Caco-2 (cell line): ENCODE measurements at regions not wholly inside any gene's neighbourhood (a gene's known extent, or its start where the extent isn't known, plus 50 kb on each side); places are given as distances from the start of the nearest gene placed in this dataset.

Experiments
- BruUV-seq: library from RNA; stranded (reverse); fragments of 400-500 nt; replicated peaks from 2 replicates; lab custom pipeline; 2021; lab: Mats Ljungman, UMichigan
- CTCF ChIA-PET: fragments of 300-600 bp; sonication (Branson Sonifier 250); formaldehyde crosslinking; loops from one replicate; lab custom pipeline; 2022; ENCODE audit warnings: antibody characterized with exemption; lab: Charles Lee
- POLR2A ChIA-PET: fragments of 300-600 bp; sonication (Branson Sonifier 250); formaldehyde crosslinking; loops from one replicate; lab custom pipeline; 2022; ENCODE audit warnings: antibody characterized with exemption; lab: Charles Lee
- DNase-seq, 2 experiments: peaks; one replicate each; pipeline versions ENCODE4 v3.0.0 to v3.0.0-alpha.2; 2020 to 2022
- H3K27me3 ChIP-seq: replicated peaks from 2 replicates; pipeline ENCODE4 v1.6.0; 2011; ENCODE audit warnings: low read length; ENCODE audit not compliant: control insufficient read depth, insufficient read depth
- H3K36me3 ChIP-seq: 2 replicates; pipeline ENCODE4 v1.5.1; 2011; ENCODE audit warnings: low read length; ENCODE audit not compliant: control insufficient read depth, insufficient read depth
- H3K4me1 ChIP-seq: fragments of 250-450 bp; sonication (Bioruptor Pico); 2 replicates; pipeline ENCODE4 v1.5.1; 2020; ENCODE audit warnings: mild to moderate bottlenecking
- H3K4me3 ChIP-seq: 2 replicates; pipeline ENCODE4 v1.5.1; 2011; ENCODE audit warnings: low read depth, mild to moderate bottlenecking, control low read depth, low read length
- H3K9me3 ChIP-seq: fragments of 250-450 bp; sonication (Bioruptor Pico); 2 replicates; pipeline ENCODE4 v1.5.1; 2020; ENCODE audit warnings: mild to moderate bottlenecking, moderate library complexity
- H3K27ac Mint-ChIP-seq: one replicate; pipeline ENCODE4 v1.8.0; 2022; ENCODE audit warnings: mixed read lengths; ENCODE audit not compliant: unreplicated experiment
- H3K27me3 Mint-ChIP-seq: one replicate; pipeline ENCODE4 v1.8.0; 2022; ENCODE audit warnings: mixed read lengths; ENCODE audit not compliant: insufficient read depth, unreplicated experiment
- H3K36me3 Mint-ChIP-seq: one replicate; pipeline ENCODE4 v1.8.0; 2022; ENCODE audit warnings: mild to moderate bottlenecking, mixed read lengths; ENCODE audit not compliant: insufficient read depth, unreplicated experiment
- H3K4me1 Mint-ChIP-seq: one replicate; pipeline ENCODE4 v1.8.0; 2022; ENCODE audit warnings: low read depth, mixed read lengths; ENCODE audit not compliant: unreplicated experiment
- H3K4me3 Mint-ChIP-seq: one replicate; pipeline ENCODE4 v1.8.0; 2022; ENCODE audit warnings: mild to moderate bottlenecking, moderate library complexity, mixed read lengths; ENCODE audit not compliant: unreplicated experiment
- H3K9me3 Mint-ChIP-seq: one replicate; pipeline ENCODE4 v1.8.0; 2022; ENCODE audit warnings: mixed read lengths; ENCODE audit not compliant: unreplicated experiment
- CTCF ChIP-seq, 2 experiments: fragments of 200-600 bp in 1 of 2; IDR thresholded peaks; 1 replicate in 1 of 2; 2 replicates in 1 of 2; pipeline versions ENCODE4 v1.5.1 to v1.8.0; 2011 to 2022; ENCODE audit warnings: antibody characterized with exemption in 1 of 2, control low read depth in 1 of 2, inconsistent platforms in 1 of 2, low read depth in 1 of 2, low read length in 1 of 2, mild to moderate bottlenecking in 1 of 2, moderate library complexity in 1 of 2; ENCODE audit not compliant: insufficient read depth in 1 of 2, severe bottlenecking in 1 of 2, unreplicated experiment in 1 of 2
- intact Hi-C: fragments of 100-400 bp; cut with micrococcal nuclease; formaldehyde crosslinking; loops from one replicate; pipeline ENCODE4 v1.10.0; 2022; ENCODE audit not compliant: unreplicated experiment

GRCh38 chr14:89708982-89709625 is 245.4 kb downstream of the EFCAB11 start:
- H3K4me1 Mint-ChIP-seq = no peaks in the 10 kb centered on the region
- H3K4me1 ChIP-seq = no peaks in the 10 kb centered on the region
- H3K36me3 ChIP-seq = no peaks in the 10 kb centered on the region
- intact Hi-C loops = no loop called here
- H3K27me3 ChIP-seq = no peaks in the 10 kb centered on the region
- H3K27me3 Mint-ChIP-seq = no peaks in the 10 kb centered on the region
- CTCF ChIA-PET = no interaction called here
- no peak overlapping the region for H3K4me3 ChIP-seq
- POLR2A ChIA-PET = no interaction called here
- H3K9me3 Mint-ChIP-seq = no peaks in the 10 kb centered on the region
- DNase-seq = no peak
- H3K27ac Mint-ChIP-seq = no peak overlapping the region
- TF ChIP-seq CTCF (IDR thresholded peaks at IDR 0.05; ENCODE audit: insufficient read depth in 1 of 2, low read depth in 1 of 2, low read length in 1 of 2, severe bottlenecking in 1 of 2, unreplicated experiment in 1 of 2) = no peak
- H3K9me3 ChIP-seq = no peaks in the 10 kb centered on the region
- no peak overlapping the region for H3K4me3 Mint-ChIP-seq
- no peaks in the 10 kb centered on the region for H3K36me3 Mint-ChIP-seq
- BruUV-seq = no TSS peak

GRCh38 chr14:89707086-89707485 is 247.4 kb downstream of the EFCAB11 start:
- Mint-ChIP-seq H3K4me1 (no peaks in the 10 kb centered on the region), H3K9me3 (no peaks in the 10 kb centered on the region), H3K27ac (no peak overlapping the region), H3K4me3 (no peak overlapping the region), H3K36me3 (peaks cover under 1% of the 10 kb centered on the region), H3K27me3 (no peaks in the 10 kb centered on the region)
- intact Hi-C loops = no loop called here
- DNase-seq = no peak
- ChIA-PET CTCF (no interaction called here), POLR2A (no interaction called here)
- Histone ChIP-seq H3K4me3 (no peak overlapping the region), H3K36me3 (no peaks in the 10 kb centered on the region), H3K27me3 (no peaks in the 10 kb centered on the region), H3K4me1 (peaks cover 3% of the 10 kb centered on the region), H3K9me3 (no peaks in the 10 kb centered on the region)
- BruUV-seq = no TSS peak
- TF ChIP-seq CTCF (IDR thresholded peaks at IDR 0.05; ENCODE audit: insufficient read depth in 1 of 2, low read depth in 1 of 2, low read length in 1 of 2, severe bottlenecking in 1 of 2, unreplicated experiment in 1 of 2) = no peak

- intact Hi-C loops = no loop called here
- no peak for DNase-seq
- BruUV-seq = no TSS peak
- H3K36me3 Mint-ChIP-seq = peaks cover 5% of the 10 kb centered on the region
- peaks cover 10% of the 10 kb centered on the region for H3K4me1 ChIP-seq
- no peaks in the 10 kb centered on the region for H3K36me3 ChIP-seq
- H3K4me3 Mint-ChIP-seq = no peak overlapping the region
- H3K4me3 ChIP-seq = no peak overlapping the region
- H3K27me3 Mint-ChIP-seq = no peaks in the 10 kb centered on the region
- POLR2A ChIA-PET = no interaction called here
- TF ChIP-seq CTCF (IDR thresholded peaks at IDR 0.05; ENCODE audit: insufficient read depth in 1 of 2, low read depth in 1 of 2, low read length in 1 of 2, severe bottlenecking in 1 of 2, unreplicated experiment in 1 of 2) = no peak
- CTCF ChIA-PET = no interaction called here
- H3K27me3 ChIP-seq = no peaks in the 10 kb centered on the region
- no peaks in the 10 kb centered on the region for H3K4me1 Mint-ChIP-seq
- no peaks in the 10 kb centered on the region for H3K9me3 ChIP-seq
- peaks cover 12% of the 10 kb centered on the region for H3K9me3 Mint-ChIP-seq
- no peak overlapping the region for H3K27ac Mint-ChIP-seq
Measured at GRCh38 chr14:89702876-89703200, 251.7 kb downstream of the EFCAB11 start.
